Suprapubic skin (tissue), 3 donors: ENCODE measurements at regions not wholly inside any gene's neighbourhood (a gene's known extent, or its start where the extent isn't known, plus 50 kb on each side); places are given as distances from the start of the nearest gene placed in this dataset.

Source experiments
- CTCF ChIP-seq, 2 donors: fragments of 200-600 bp in 1 of 2; fragments of 450-650 bp in 1 of 2; sonication (generic) in 1 of 2; IDR thresholded peaks; one replicate each; pipeline ENCODE4 v1.5.1; 2016 to 2019; ENCODE audit warnings: antibody characterized with exemption in 2 of 2, mild to moderate bottlenecking in 1 of 2, moderate library complexity in 1 of 2
- POLR2AphosphoS5 ChIP-seq, 3 donors: sonication (generic); formaldehyde crosslinking; IDR thresholded peaks; one replicate each; pipeline ENCODE4 v1.6.1; 2017; ENCODE audit warnings: antibody characterized with exemption in 3 of 3

- TF ChIP-seq CTCF (IDR thresholded peaks at IDR 0.05) (no peak), POLR2AphosphoS5 (IDR thresholded peaks at IDR 0.05) (no peak)
These were observed 873.9 kb downstream of the SLITRK1 start for GRCh38 chr13:83008212-83008929.
